GM12891 (cell line): ENCODE measurements at regions not wholly inside any gene's neighbourhood (a gene's known extent, or its start where the extent isn't known, plus 50 kb on each side); places are given as distances from the start of the nearest gene placed in this dataset.

Experiments used
- POLR2A ChIP-seq: IDR thresholded peaks from 2 replicates; pipeline ENCODE4 v1.6.1; 2011; ENCODE audit warnings: low read depth, low read length, control low read depth
- POLR2AphosphoS5 ChIP-seq: IDR thresholded peaks from 2 replicates; pipeline ENCODE4 v1.6.1; 2011; ENCODE audit warnings: low read depth, low read length, control low read depth

GRCh38 chr6:82111818-82112217 lies 135.7 kb downstream of the IBTK start:
- TF ChIP-seq POLR2A (no peak), POLR2AphosphoS5 (no peak)
